Kidney tubule cell (primary cell): ENCODE measurements at regions not wholly inside any gene's neighbourhood (a gene's known extent, or its start where the extent isn't known, plus 50 kb on each side); places are given as distances from the start of the nearest gene placed in this dataset.

Experiments
- DNase-seq: peaks from one replicate; pipeline ENCODE4 v3.0.0-alpha.2; 2018; ENCODE audit warnings: low spot score

- DNase-seq: no peak
Observed at GRCh38 chr4:110897784-110898183, 274.9 kb upstream of the PITX2 start.

- peak; percentile 12 for DNase-seq
Observed at GRCh38 chr4:110898290-110898689, 275.4 kb upstream of the PITX2 start.

- peak; percentile 7 for DNase-seq
Observed at GRCh38 chr4:110900213-110900769, 277.4 kb upstream of the PITX2 start.

- no peak for DNase-seq
Observed at GRCh38 chr4:110902500-110902899, 279.6 kb upstream of the PITX2 start.

GRCh38 chr4:110904435-110905065 lies 281.7 kb upstream of the PITX2 start:
- no peak for DNase-seq

GRCh38 chr4:110905367-110905766 lies 282.5 kb upstream of the PITX2 start:
- DNase-seq: no peak

GRCh38 chr4:110907801-110908313 lies 285.0 kb upstream of the PITX2 start:
- DNase-seq: no peak

- DNase-seq: no peak
Observed at GRCh38 chr4:110914791-110915190, 291.9 kb upstream of the PITX2 start.

GRCh38 chr4:110915301-110915700 lies 292.4 kb upstream of the PITX2 start:
- no peak for DNase-seq

- DNase-seq: no peak
Observed at GRCh38 chr4:110916505-110916904, 293.6 kb upstream of the PITX2 start.

GRCh38 chr4:110917835-110918234 lies 295.0 kb upstream of the PITX2 start:
- no peak for DNase-seq

- no peak for DNase-seq
Observed at GRCh38 chr4:110920990-110921389, 298.1 kb upstream of the PITX2 start.

GRCh38 chr4:110924761-110925160 lies 301.9 kb upstream of the PITX2 start:
- no peak for DNase-seq

- DNase-seq: no peak
Observed at GRCh38 chr4:110926841-110927400, 304.0 kb upstream of the PITX2 start.

GRCh38 chr4:110933341-110933740 lies 310.5 kb upstream of the PITX2 start:
- no peak for DNase-seq

GRCh38 chr4:110944501-110944900 lies 321.6 kb upstream of the PITX2 start:
- no peak for DNase-seq

- no peak for DNase-seq
Observed at GRCh38 chr4:110945600-110945999, 322.7 kb upstream of the PITX2 start.

GRCh38 chr4:110949542-110949941 lies 326.7 kb upstream of the PITX2 start:
- no peak for DNase-seq

GRCh38 chr4:110950731-110951130 lies 327.9 kb upstream of the PITX2 start:
- DNase-seq: no peak

- DNase-seq: no peak
Observed at GRCh38 chr4:110953191-110953590, 330.3 kb upstream of the PITX2 start.

- no peak for DNase-seq
Observed at GRCh38 chr4:110953898-110954297, 331.0 kb upstream of the PITX2 start.

GRCh38 chr4:110955748-110956147 lies 332.9 kb upstream of the PITX2 start:
- no peak for DNase-seq

GRCh38 chr4:110959041-110959643 lies 336.3 kb upstream of the PITX2 start:
- peak; percentile 23 for DNase-seq
